Parathyroid adenoma (tissue), 2 donors: ENCODE measurements at regions not wholly inside any gene's neighbourhood (a gene's known extent, or its start where the extent isn't known, plus 50 kb on each side); places are given as distances from the start of the nearest gene placed in this dataset.

Source experiments
- H2AFZ ChIP-seq: fragments of 300-600 bp; sonication (generic); one replicate; pipeline ENCODE4 v1.7.0; 2017; ENCODE audit warnings: antibody characterized with exemption, mild to moderate bottlenecking
- H3K27ac ChIP-seq: fragments of 300-600 bp; sonication (generic); one replicate; pipeline ENCODE4 v1.7.0; 2017
- H3K27me3 ChIP-seq: fragments of 300-600 bp; sonication (generic); one replicate; pipeline ENCODE4 v1.7.0; 2017; ENCODE audit warnings: low read length; ENCODE audit not compliant: control insufficient read depth, insufficient read depth
- H3K36me3 ChIP-seq: fragments of 300-600 bp; sonication (generic); one replicate; pipeline ENCODE4 v1.7.0; 2017; ENCODE audit warnings: low read length; ENCODE audit not compliant: control insufficient read depth, insufficient read depth
- H3K4me1 ChIP-seq: fragments of 300-600 bp; sonication (generic); one replicate; pipeline ENCODE4 v1.7.0; 2017; ENCODE audit warnings: control low read depth
- H3K4me2 ChIP-seq: fragments of 300-600 bp; sonication (generic); one replicate; pipeline ENCODE4 v1.7.0; 2017; ENCODE audit warnings: low read length
- H3K4me3 ChIP-seq: fragments of 300-600 bp; sonication (generic); one replicate; pipeline ENCODE4 v1.7.0; 2017; ENCODE audit warnings: low read depth, low read length
- H3K79me2 ChIP-seq: fragments of 300-600 bp; sonication (generic); one replicate; pipeline ENCODE4 v1.7.0; 2017; ENCODE audit warnings: control low read depth
- H3K9ac ChIP-seq: fragments of 300-600 bp; sonication (generic); one replicate; pipeline ENCODE4 v1.7.0; 2017; ENCODE audit warnings: mild to moderate bottlenecking
- H3K9me3 ChIP-seq: fragments of 300-600 bp; sonication (generic); one replicate; pipeline ENCODE4 v1.7.0; 2017; ENCODE audit warnings: low read length; ENCODE audit not compliant: control insufficient read depth
- CTCF ChIP-seq: fragments of 300-600 bp; sonication (generic); IDR thresholded peaks from one replicate; pipeline ENCODE4 v1.7.0; 2017; ENCODE audit warnings: antibody characterized with exemption, mild to moderate bottlenecking
- donor health status: primary hyperparathyroidism.

- Histone ChIP-seq H3K4me2 (no peak overlapping the region), H3K4me1 (peaks cover 3% of the 10 kb centered on the region), H3K4me3 (no peak overlapping the region), H3K9me3 (no peaks in the 10 kb centered on the region), H2AFZ (peak overlapping the region; percentile 70), H3K27ac (no peak overlapping the region), H3K9ac (no peak overlapping the region), H3K79me2 (no peaks in the 10 kb centered on the region), H3K27me3 (no peaks in the 10 kb centered on the region), H3K36me3 (no peaks in the 10 kb centered on the region)
- TF ChIP-seq CTCF = peak; percentile 25
These were observed 164.4 kb upstream of the TOPAZ1 start for GRCh38 chr3:44077267-44077666.

GRCh38 chr3:44078863-44079262, 162.8 kb upstream of the TOPAZ1 start:
- Histone ChIP-seq H3K79me2 (no peaks in the 10 kb centered on the region), H3K4me2 (no peak overlapping the region), H3K4me3 (no peak overlapping the region), H3K9me3 (no peaks in the 10 kb centered on the region), H3K9ac (no peak overlapping the region), H2AFZ (no peak overlapping the region), H3K36me3 (no peaks in the 10 kb centered on the region), H3K27me3 (no peaks in the 10 kb centered on the region), H3K27ac (no peak overlapping the region), H3K4me1 (peaks cover 3% of the 10 kb centered on the region)
- no peak for TF ChIP-seq CTCF

GRCh38 chr3:44079916-44080315, 161.8 kb upstream of the TOPAZ1 start:
- no peak overlapping the region for H3K4me3 ChIP-seq
- no peaks in the 10 kb centered on the region for H3K27me3 ChIP-seq
- no peaks in the 10 kb centered on the region for H3K9me3 ChIP-seq
- no peak overlapping the region for H2AFZ ChIP-seq
- H3K4me1 ChIP-seq = peaks cover 3% of the 10 kb centered on the region
- H3K36me3 ChIP-seq = no peaks in the 10 kb centered on the region
- H3K27ac ChIP-seq = no peak overlapping the region
- no peak overlapping the region for H3K9ac ChIP-seq
- TF ChIP-seq CTCF = no peak
- H3K4me2 ChIP-seq = no peak overlapping the region
- no peaks in the 10 kb centered on the region for H3K79me2 ChIP-seq

- Histone ChIP-seq H3K36me3 (no peaks in the 10 kb centered on the region), H3K27ac (no peak overlapping the region), H3K4me2 (no peak overlapping the region), H3K9me3 (no peaks in the 10 kb centered on the region), H2AFZ (no peak overlapping the region), H3K27me3 (no peaks in the 10 kb centered on the region), H3K4me1 (peaks cover 3% of the 10 kb centered on the region), H3K79me2 (no peaks in the 10 kb centered on the region), H3K4me3 (no peak overlapping the region), H3K9ac (no peak overlapping the region)
- TF ChIP-seq CTCF = no peak
These were observed 161.1 kb upstream of the TOPAZ1 start for GRCh38 chr3:44080474-44081072.

- TF ChIP-seq CTCF = no peak
- Histone ChIP-seq H3K4me2 (no peak overlapping the region), H2AFZ (no peak overlapping the region), H3K4me1 (no peaks in the 10 kb centered on the region), H3K79me2 (no peaks in the 10 kb centered on the region), H3K36me3 (no peaks in the 10 kb centered on the region), H3K9me3 (no peaks in the 10 kb centered on the region), H3K27me3 (no peaks in the 10 kb centered on the region), H3K9ac (no peak overlapping the region), H3K4me3 (no peak overlapping the region), H3K27ac (no peak overlapping the region)
These were observed 151.7 kb upstream of the TOPAZ1 start for GRCh38 chr3:44090036-44090435.
